GM12874 (cell line): ENCODE measurements at regions not wholly inside any gene's neighbourhood (a gene's known extent, or its start where the extent isn't known, plus 50 kb on each side); places are given as distances from the start of the nearest gene placed in this dataset.

Experiments used
- TF ChIP-seq, protein P1 (sequence below): IDR thresholded peaks from 2 replicates; pipeline ENCODE4 v1.5.1; 2011; ENCODE audit warnings: low read depth, mild to moderate bottlenecking, control low read depth, low read length, moderate library complexity; ENCODE audit not compliant: insufficient read depth

- TF ChIP-seq, protein P1, sequence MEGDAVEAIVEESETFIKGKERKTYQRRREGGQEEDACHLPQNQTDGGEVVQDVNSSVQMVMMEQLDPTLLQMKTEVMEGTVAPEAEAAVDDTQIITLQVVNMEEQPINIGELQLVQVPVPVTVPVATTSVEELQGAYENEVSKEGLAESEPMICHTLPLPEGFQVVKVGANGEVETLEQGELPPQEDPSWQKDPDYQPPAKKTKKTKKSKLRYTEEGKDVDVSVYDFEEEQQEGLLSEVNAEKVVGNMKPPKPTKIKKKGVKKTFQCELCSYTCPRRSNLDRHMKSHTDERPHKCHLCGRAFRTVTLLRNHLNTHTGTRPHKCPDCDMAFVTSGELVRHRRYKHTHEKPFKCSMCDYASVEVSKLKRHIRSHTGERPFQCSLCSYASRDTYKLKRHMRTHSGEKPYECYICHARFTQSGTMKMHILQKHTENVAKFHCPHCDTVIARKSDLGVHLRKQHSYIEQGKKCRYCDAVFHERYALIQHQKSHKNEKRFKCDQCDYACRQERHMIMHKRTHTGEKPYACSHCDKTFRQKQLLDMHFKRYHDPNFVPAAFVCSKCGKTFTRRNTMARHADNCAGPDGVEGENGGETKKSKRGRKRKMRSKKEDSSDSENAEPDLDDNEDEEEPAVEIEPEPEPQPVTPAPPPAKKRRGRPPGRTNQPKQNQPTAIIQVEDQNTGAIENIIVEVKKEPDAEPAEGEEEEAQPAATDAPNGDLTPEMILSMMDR, result no peak
Observed at GRCh38 chr14:43232261-43232660, 1274.8 kb downstream of the FSCB start.

DNA sequence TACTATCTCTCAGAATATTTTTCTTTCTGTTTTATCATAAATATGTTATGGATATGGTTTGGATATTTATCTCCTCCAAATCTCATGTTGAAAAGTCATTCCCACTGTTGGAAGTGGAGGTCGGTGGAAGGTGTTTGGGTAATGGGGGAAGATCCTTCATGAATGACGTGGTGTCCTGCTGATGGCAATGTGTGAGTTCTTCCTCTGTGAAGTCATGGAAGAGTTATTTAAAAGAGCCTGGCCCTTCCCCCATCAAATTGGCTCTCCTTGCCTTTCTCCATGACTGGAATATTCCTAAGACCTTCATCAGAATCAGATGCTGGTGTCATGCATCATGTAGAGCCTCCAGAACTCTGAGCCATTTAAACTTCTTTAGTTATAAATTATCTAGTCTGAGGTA lies 1291.6 kb downstream of the FSCB start:
- TF ChIP-seq, protein P1, result no peak

DNA sequence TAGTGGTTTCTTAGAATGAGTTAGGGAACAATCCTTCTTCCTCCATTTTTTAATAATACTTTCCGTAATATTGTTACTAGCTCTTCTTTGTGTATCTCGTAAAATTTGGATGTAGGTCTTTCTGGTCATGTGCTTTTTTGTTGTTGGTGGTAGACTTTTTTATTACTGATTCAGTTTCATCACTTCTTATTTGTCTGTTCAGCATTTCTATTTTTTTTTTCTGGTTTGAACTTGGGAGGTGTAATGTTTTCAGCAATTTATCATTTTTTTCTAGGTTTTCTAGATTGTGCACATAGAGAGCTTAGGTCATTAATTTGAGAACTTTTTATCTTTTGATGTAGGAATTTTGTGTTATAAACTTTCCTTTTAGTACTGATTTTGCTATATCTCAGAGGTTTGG lies 1299.9 kb downstream of the FSCB start:
- TF ChIP-seq, protein P1, result no peak

DNA sequence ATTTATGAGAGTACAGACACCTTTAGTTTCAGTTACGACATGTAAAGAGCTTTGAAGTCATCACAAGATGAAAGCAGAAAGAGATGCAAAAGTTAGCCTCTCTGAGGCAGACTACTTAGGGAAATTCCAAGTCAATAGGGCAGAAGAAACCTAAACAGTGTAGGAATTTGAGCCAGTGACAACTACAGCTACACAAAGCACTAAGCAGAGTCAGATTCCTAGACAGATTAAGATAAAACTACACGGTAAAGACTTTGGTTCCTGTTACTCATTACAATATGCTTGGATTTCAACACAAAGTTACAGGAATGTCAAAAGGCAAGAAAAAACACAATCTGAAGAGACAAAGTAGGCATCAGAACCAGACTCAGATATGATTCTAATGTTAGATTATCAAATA lies 1302.3 kb downstream of the FSCB start:
- TF ChIP-seq, protein P1, result no peak

DNA sequence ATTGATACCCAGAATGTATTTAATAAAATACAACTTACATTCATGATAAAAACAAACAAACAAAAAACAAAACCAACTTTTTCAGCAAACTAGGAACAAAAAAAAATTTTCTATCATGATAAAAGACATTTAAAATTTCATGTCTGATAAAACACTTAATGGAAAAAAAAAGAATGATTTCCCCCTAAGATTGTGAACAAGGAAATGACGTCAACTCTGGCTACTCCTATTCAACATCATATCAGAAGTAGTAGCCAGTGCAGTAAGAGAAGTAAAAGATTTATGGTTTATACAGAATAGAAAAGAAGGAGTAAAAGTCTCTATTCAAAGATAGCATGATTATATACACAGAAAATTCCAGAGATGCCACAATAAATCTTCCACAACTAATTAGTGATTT lies 1306.6 kb downstream of the FSCB start:
- TF ChIP-seq, protein P1, result no peak

- TF ChIP-seq, protein P1, result no peak
Observed at GRCh38 chr14:43198465-43198864, 1308.6 kb downstream of the FSCB start.

GRCh38 chr14:43184540-43184939 lies 1322.5 kb downstream of the FSCB start:
- TF ChIP-seq, protein P1, result no peak

DNA sequence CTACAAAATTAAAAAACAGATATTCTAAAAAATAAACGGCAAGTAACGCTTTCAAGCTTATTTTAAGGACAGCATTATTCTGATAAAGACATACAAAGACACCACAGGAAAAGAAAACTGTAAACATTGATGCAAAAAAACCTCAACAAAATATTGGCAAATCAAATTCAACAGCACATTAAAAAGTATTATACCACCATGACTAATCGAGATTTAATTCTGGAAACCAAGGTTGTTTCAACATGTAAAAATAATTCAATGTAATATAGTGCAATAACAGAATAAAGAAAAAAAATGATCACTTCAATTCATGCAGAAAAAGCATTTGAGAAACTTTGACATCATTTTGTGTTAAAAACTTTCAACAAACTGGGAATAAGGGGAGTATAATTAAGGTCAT lies 1323.2 kb downstream of the FSCB start:
- TF ChIP-seq, protein P1, result no peak
